Heart left ventricle (tissue), 13 donors: ENCODE measurements at regions not wholly inside any gene's neighbourhood (a gene's known extent, or its start where the extent isn't known, plus 50 kb on each side); places are given as distances from the start of the nearest gene placed in this dataset.

Experiments
- CTCF ChIP-seq, 12 donors: fragments of 200-600 bp; sonication (generic) in 4 of 12; IDR thresholded peaks; one replicate each; pipeline versions ENCODE4 v1.5.0 to v1.8.0; 2018 to 2022; ENCODE audit warnings: antibody characterized with exemption in 12 of 12, mild to moderate bottlenecking in 5 of 12
- POLR2A ChIP-seq, 2 donors: fragments of 450-650 bp; IDR thresholded peaks; one replicate each; pipeline ENCODE4 v1.6.1; 2017; ENCODE audit warnings: antibody characterized with exemption in 2 of 2, mild to moderate bottlenecking in 2 of 2, moderate library complexity in 2 of 2
- donor health status: ischemic (EF 13 %, LVEDD 7.1; RV severe dilation, severe dysfunction).
- donor health status: DM: no; HTN: yes; CAD: no.
- donor health status: DM: no; HTN: no; CAD: no.
- donor health status: ischemic (EF 25% LVEDD 6.9; RV normal size, moderate dysfunction).
- donor health status: ischemic (EF 25% LVEDD 5.7; RV mildly dilated, moderate dysfunction).
- donor health status: ischemic (EF 35%, LVEDD 5.7; RV mildly dilated, moderate dysfunction).
- donor health status: nonischemic (EF 11% LVEDD 7.7; RV severe dilation, severe dysfunction).
- donor health status: DM: yes; HTN: yes; CAD: no.
- donor health status: PGD.
- donor health status: ischemic (EF 29% LVEDD 5.4; RV normal size, mild dysfunction).
- donor health status: nonischemic (EF 23%, LVEDD 6.1; RV moderate dilation, normal function).

GRCh38 chr4:66639361-66639760 lies 905.9 kb downstream of the CENPC start:
- no peak for TF ChIP-seq POLR2A (IDR thresholded peaks at IDR 0.05)
- no peak for TF ChIP-seq CTCF (IDR thresholded peaks at IDR 0.05)
